B cell (primary cell): ENCODE measurements at regions not wholly inside any gene's neighbourhood (a gene's known extent, or its start where the extent isn't known, plus 50 kb on each side); places are given as distances from the start of the nearest gene placed in this dataset.

Experiments used
- ATAC-seq: fragments of 200-7000 bp; cut with Tn5 transposase; one replicate; pipeline ENCODE4 v1.10.0; 2021; ENCODE audit warnings: low read depth, mild to moderate bottlenecking, moderate number of reproducible peaks, moderate library complexity
- CTCF ChIA-PET: fragments of 350-600 bp; sonication (Branson Sonifier 250); formaldehyde crosslinking; loops from one replicate; lab custom pipeline; 2021; ENCODE audit warnings: antibody characterized with exemption, inconsistent platforms; lab: Charles Lee
- POLR2A ChIA-PET: fragments of 350-600 bp; sonication (Branson Sonifier 250); formaldehyde crosslinking; loops from one replicate; lab custom pipeline; 2021; ENCODE audit warnings: antibody characterized with exemption; lab: Charles Lee
- DNase-seq: peaks from one replicate; pipeline ENCODE4 v3.0.0; 2013
- H2AFZ ChIP-seq: 2 replicates; pipeline ENCODE4 v1.6.1; 2012; ENCODE audit warnings: mild to moderate bottlenecking, low read depth, low read length; ENCODE audit not compliant: insufficient read depth, poor library complexity, severe bottlenecking
- H3K27ac ChIP-seq, 2 donors: 1 replicate in 1 of 2; 2 replicates in 1 of 2; pipeline ENCODE4 v1.5.1; 2012 to 2013; ENCODE audit warnings: low read length in 2 of 2, mild to moderate bottlenecking in 2 of 2, moderate library complexity in 1 of 2
- H3K27me3 ChIP-seq, 4 experiments: fragments of 200-600 bp in 1 of 4; sonication (generic) in 1 of 4; replicated peaks in 1 of 4; 1 replicate in 2 of 4; 2 replicates in 2 of 4; pipeline versions ENCODE4 v1.6.1 to v1.7.0; 2013 to 2016; ENCODE audit warnings: low read length in 3 of 4, mild to moderate bottlenecking in 2 of 4, mixed read lengths in 1 of 4, moderate library complexity in 1 of 4; ENCODE audit not compliant: insufficient read depth in 4 of 4, control insufficient read depth in 3 of 4; ENCODE audit errors: control extremely low read depth in 1 of 4
- H3K36me3 ChIP-seq, 2 experiments: replicated peaks in 1 of 2; 1 replicate in 1 of 2; 2 replicates in 1 of 2; pipeline versions ENCODE4 v1.6.1 to v1.7.1; 2013; ENCODE audit warnings: low read length in 1 of 2; ENCODE audit not compliant: insufficient read depth in 2 of 2, control insufficient read depth in 1 of 2; ENCODE audit errors: control extremely low read depth in 1 of 2, extremely low read depth in 1 of 2
- H3K4me1 ChIP-seq, 2 donors: fragments of 200-600 bp in 1 of 2; sonication (generic) in 1 of 2; 1 replicate in 1 of 2; 2 replicates in 1 of 2; pipeline versions ENCODE4 v1.5.1 to v1.6.1; 2013 to 2017; ENCODE audit warnings: low read length in 2 of 2; ENCODE audit not compliant: control insufficient read depth in 2 of 2, insufficient read depth in 2 of 2
- H3K4me2 ChIP-seq: replicated peaks from 2 replicates; pipeline ENCODE3; 2012; ENCODE audit warnings: mild to moderate bottlenecking, low read depth, low read length; ENCODE audit not compliant: poor library complexity, severe bottlenecking
- H3K4me3 ChIP-seq, 5 experiments: fragments of 200-600 bp in 1 of 5; sonication (generic) in 1 of 5; 1 replicate in 3 of 5; 2 replicates in 2 of 5; pipeline versions ENCODE4 v1.5.1 to v1.7.0; 2011 to 2016; ENCODE audit warnings: low read length in 4 of 5, mild to moderate bottlenecking in 4 of 5, low read depth in 2 of 5, control low read depth in 1 of 5, moderate library complexity in 1 of 5; ENCODE audit not compliant: insufficient read depth in 1 of 5; ENCODE audit errors: control extremely low read depth in 1 of 5, extremely low read depth in 1 of 5
- H3K79me2 ChIP-seq: fragments of 200-600 bp; sonication (generic); one replicate; pipeline ENCODE4 v1.6.0; 2016; ENCODE audit warnings: low read length; ENCODE audit not compliant: control insufficient read depth, insufficient read depth
- H3K9ac ChIP-seq: fragments of 200-600 bp; sonication (generic); 2 replicates; pipeline ENCODE4 v1.6.1; 2017; ENCODE audit warnings: mild to moderate bottlenecking, low read length, moderate library complexity
- H3K9me3 ChIP-seq, 3 donors: one replicate each; pipeline versions ENCODE4 v1.6.1 to v1.7.1; 2013; ENCODE audit warnings: low read length in 2 of 3; ENCODE audit not compliant: control insufficient read depth in 2 of 3, insufficient read depth in 1 of 3; ENCODE audit errors: control extremely low read depth in 1 of 3
- H4K20me1 ChIP-seq: 2 replicates; pipeline ENCODE4 v1.6.0; 2012; ENCODE audit warnings: mild to moderate bottlenecking, low read length; ENCODE audit not compliant: insufficient read depth, control insufficient read depth, poor library complexity, severe bottlenecking
- H3K27ac Mint-ChIP-seq: one replicate; pipeline ENCODE4 v1.8.0; 2021; ENCODE audit warnings: mixed read lengths
- H3K27me3 Mint-ChIP-seq: one replicate; pipeline ENCODE4 v1.8.0; 2021; ENCODE audit warnings: mixed read lengths
- H3K4me1 Mint-ChIP-seq: one replicate; pipeline ENCODE4 v1.8.0; 2021; ENCODE audit warnings: mixed read lengths
- H3K4me3 Mint-ChIP-seq: one replicate; pipeline ENCODE4 v1.8.0; 2021; ENCODE audit warnings: mixed read lengths
- H3K9me3 Mint-ChIP-seq: one replicate; pipeline ENCODE4 v1.8.0; 2022; ENCODE audit warnings: mixed read lengths; ENCODE audit not compliant: insufficient read depth
- EZH2 ChIP-seq: IDR thresholded peaks from 2 replicates; pipeline ENCODE4 v1.6.1; 2012; ENCODE audit warnings: borderline replicate concordance, low read depth, mild to moderate bottlenecking, moderate library complexity, low read length; ENCODE audit not compliant: insufficient read depth, poor library complexity, severe bottlenecking
- WGBS: methylation state at CpG from one replicate; pipeline ENCODE4 v1.1.5; 2013; ENCODE audit warnings: missing lambda C conversion rate; ENCODE audit not compliant: insufficient coverage; 5-methylcytosine and 5-hydroxymethylcytosine counted together
- intact Hi-C: fragments of 100-400 bp; cut with micrococcal nuclease; formaldehyde crosslinking; loops from one replicate; pipeline ENCODE4 v1.10.0; 2022
- TF ChIP-seq, protein P1 (sequence below): fragments of 200-600 bp; IDR thresholded peaks from one replicate; pipeline ENCODE4 v1.8.0; 2022; ENCODE audit warnings: antibody characterized with exemption, mild to moderate bottlenecking

DNA sequence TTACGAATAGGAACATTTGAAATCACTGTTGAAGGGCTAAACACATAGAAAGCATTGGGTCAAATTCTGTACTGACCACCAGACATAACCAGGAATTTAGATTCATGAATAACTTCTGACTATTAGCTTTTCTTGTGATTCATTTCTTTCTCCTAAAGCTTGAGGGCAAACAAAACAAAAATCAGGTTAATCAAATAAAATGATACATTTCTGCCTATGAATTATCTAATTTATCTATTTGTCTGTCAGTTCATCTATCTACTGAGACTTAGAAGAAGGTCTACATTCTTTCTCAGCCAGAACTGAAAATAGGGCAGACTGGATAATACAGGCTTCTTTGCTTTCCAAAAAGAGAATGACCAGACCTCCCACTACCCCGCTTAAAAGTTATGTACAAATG, 65.9 kb upstream of the ST3GAL6 start:
- no CpG with 5 or more reads among the region's 2 CpGs for WGBS

DNA sequence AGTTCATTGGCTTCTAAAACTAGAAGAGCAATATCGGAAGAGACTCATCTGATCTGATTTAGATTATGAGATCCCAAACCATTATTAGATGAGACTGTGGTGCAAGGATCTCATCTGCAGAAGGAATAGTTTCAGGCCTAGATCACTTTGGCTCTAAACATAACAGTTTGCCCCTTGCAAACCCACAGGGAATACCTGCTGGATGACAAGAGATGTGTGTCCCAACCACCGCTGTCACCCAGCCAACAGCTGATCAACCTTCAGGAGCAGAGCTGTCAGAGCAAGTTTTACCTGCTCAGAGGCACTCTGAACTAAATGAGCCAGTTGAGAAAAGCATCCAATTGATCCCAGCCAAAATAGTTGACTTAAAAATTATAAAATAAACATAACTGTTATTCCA, 64.0 kb upstream of the ST3GAL6 start:
- H3K9me3 Mint-ChIP-seq = no peaks in the 10 kb centered on the region
- POLR2A ChIA-PET = no interaction called here

More for the DNA sequence above, 65.9 kb upstream of the ST3GAL6 start:
- no peak overlapping the region for H3K27ac ChIP-seq
- intact Hi-C loops = no loop called here
- ATAC-seq (no peak), DNase-seq (no peak)
- Mint-ChIP-seq H3K27ac (no peak overlapping the region), H3K4me1 (no peaks in the 10 kb centered on the region), H3K4me3 (no peak overlapping the region), H3K9me3 (no peaks in the 10 kb centered on the region), H3K27me3 (peaks cover 6% of the 10 kb centered on the region)
- no peaks in the 10 kb centered on the region for H4K20me1 ChIP-seq
- TF ChIP-seq, protein P1, sequence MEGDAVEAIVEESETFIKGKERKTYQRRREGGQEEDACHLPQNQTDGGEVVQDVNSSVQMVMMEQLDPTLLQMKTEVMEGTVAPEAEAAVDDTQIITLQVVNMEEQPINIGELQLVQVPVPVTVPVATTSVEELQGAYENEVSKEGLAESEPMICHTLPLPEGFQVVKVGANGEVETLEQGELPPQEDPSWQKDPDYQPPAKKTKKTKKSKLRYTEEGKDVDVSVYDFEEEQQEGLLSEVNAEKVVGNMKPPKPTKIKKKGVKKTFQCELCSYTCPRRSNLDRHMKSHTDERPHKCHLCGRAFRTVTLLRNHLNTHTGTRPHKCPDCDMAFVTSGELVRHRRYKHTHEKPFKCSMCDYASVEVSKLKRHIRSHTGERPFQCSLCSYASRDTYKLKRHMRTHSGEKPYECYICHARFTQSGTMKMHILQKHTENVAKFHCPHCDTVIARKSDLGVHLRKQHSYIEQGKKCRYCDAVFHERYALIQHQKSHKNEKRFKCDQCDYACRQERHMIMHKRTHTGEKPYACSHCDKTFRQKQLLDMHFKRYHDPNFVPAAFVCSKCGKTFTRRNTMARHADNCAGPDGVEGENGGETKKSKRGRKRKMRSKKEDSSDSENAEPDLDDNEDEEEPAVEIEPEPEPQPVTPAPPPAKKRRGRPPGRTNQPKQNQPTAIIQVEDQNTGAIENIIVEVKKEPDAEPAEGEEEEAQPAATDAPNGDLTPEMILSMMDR = no peak
- TF ChIP-seq EZH2 = no peak
- H3K4me2 ChIP-seq = no peak overlapping the region
- CTCF ChIA-PET = no interaction called here
- POLR2A ChIA-PET = no interaction called here
- no peaks in the 10 kb centered on the region for H3K9me3 ChIP-seq
- H3K27me3 ChIP-seq = no peaks in the 10 kb centered on the region
- H3K4me3 ChIP-seq = no peak overlapping the region
- H3K79me2 ChIP-seq = no peaks in the 10 kb centered on the region
- H3K9ac ChIP-seq = no peak overlapping the region
- no peak overlapping the region for H2AFZ ChIP-seq
- no peaks in the 10 kb centered on the region for H3K36me3 ChIP-seq
- H3K4me1 ChIP-seq = no peaks in the 10 kb centered on the region

More for the DNA sequence above, 64.0 kb upstream of the ST3GAL6 start:
- no peak for DNase-seq
- no peaks in the 10 kb centered on the region for H4K20me1 ChIP-seq
- Mint-ChIP-seq H3K4me3 (no peak overlapping the region), H3K27me3 (peaks cover 6% of the 10 kb centered on the region), H3K4me1 (no peaks in the 10 kb centered on the region), H3K27ac (no peak overlapping the region)
- H3K36me3 ChIP-seq = no peaks in the 10 kb centered on the region
- H3K79me2 ChIP-seq = no peaks in the 10 kb centered on the region
- no peak overlapping the region for H3K27ac ChIP-seq
- intact Hi-C loops = no loop called here
- no peaks in the 10 kb centered on the region for H3K4me1 ChIP-seq
- 83% methylated on average over 1 of the region's 2 CpGs for WGBS
- H3K4me2 ChIP-seq = no peak overlapping the region
- ATAC-seq = no peak
- no peaks in the 10 kb centered on the region for H3K9me3 ChIP-seq
- H3K27me3 ChIP-seq = no peaks in the 10 kb centered on the region
- no peak overlapping the region for H3K4me3 ChIP-seq
- no peak for TF ChIP-seq EZH2
- TF ChIP-seq, protein P1 = no peak
- no peak overlapping the region for H3K9ac ChIP-seq
- no peak overlapping the region for H2AFZ ChIP-seq
- CTCF ChIA-PET = no interaction called here
